IMR-90 (cell line): ENCODE measurements at regions not wholly inside any gene's neighbourhood (a gene's known extent, or its start where the extent isn't known, plus 50 kb on each side); places are given as distances from the start of the nearest gene placed in this dataset.

Experiments used
- ATAC-seq: fragments of 200-7000 bp; cut with Tn5 transposase; 2 replicates; pipeline ENCODE4 v1.9.1; 2020; ENCODE audit warnings: low read depth, mild to moderate bottlenecking, moderate library complexity
- BruUV-seq: library from RNA; stranded (reverse); fragments of 400-500 nt; replicated peaks from 2 replicates; lab custom pipeline; 2021; lab: Mats Ljungman, UMichigan
- CTCF ChIA-PET: fragments of 300-600 bp; formaldehyde crosslinking; extraction: SDS; loops from one replicate; lab custom pipeline; 2021; ENCODE audit warnings: antibody characterized with exemption; lab: Yijun Ruan, JAX
- POLR2A ChIA-PET: fragments of 300-600 bp; sonication (Branson Sonifier 250); formaldehyde crosslinking; loops from one replicate; lab custom pipeline; 2022; ENCODE audit warnings: antibody characterized with exemption; ENCODE audit not compliant: unreplicated experiment; lab: Charles Lee
- DNase-seq: peaks from one replicate; pipeline ENCODE4 v3.0.0; 2013
- H2AFZ ChIP-seq: replicated peaks from 2 replicates; pipeline ENCODE3; 2013; ENCODE audit warnings: low read length, mild to moderate bottlenecking; ENCODE audit not compliant: poor library complexity
- H2AK5ac ChIP-seq: 2 replicates; pipeline ENCODE4 v1.6.1; 2013; ENCODE audit warnings: low read depth, low read length, inconsistent platforms
- H2AK9ac ChIP-seq: replicated peaks from 2 replicates; pipeline ENCODE3; 2013; ENCODE audit warnings: mild to moderate bottlenecking, low read depth, low read length, moderate library complexity; ENCODE audit not compliant: poor library complexity
- H2BK120ac ChIP-seq: 2 replicates; pipeline ENCODE4 v1.6.1; 2013; ENCODE audit warnings: low read depth, low read length, inconsistent platforms
- H2BK15ac ChIP-seq: 3 replicates; pipeline ENCODE4 v1.6.1; 2013; ENCODE audit warnings: low read depth, low read length, inconsistent platforms
- H2BK20ac ChIP-seq: 2 replicates; pipeline ENCODE4 v1.6.1; 2013; ENCODE audit warnings: low read depth, mild to moderate bottlenecking, inconsistent platforms, low read length, moderate library complexity
- H2BK5ac ChIP-seq: 2 replicates; pipeline ENCODE4 v1.6.1; 2013; ENCODE audit warnings: mild to moderate bottlenecking, low read depth, low read length, inconsistent platforms; ENCODE audit not compliant: poor library complexity, severe bottlenecking
- H3K14ac ChIP-seq: replicated peaks from 2 replicates; pipeline ENCODE4 v1.6.1; 2013; ENCODE audit warnings: low read depth, low read length, inconsistent platforms
- H3K18ac ChIP-seq: 2 replicates; pipeline ENCODE4 v1.6.1; 2013; ENCODE audit warnings: low read depth, low read length, control low read depth
- H3K23ac ChIP-seq: 2 replicates; pipeline ENCODE4 v1.6.1; 2013; ENCODE audit warnings: low read depth, low read length, inconsistent platforms
- H3K27ac ChIP-seq: 2 replicates; pipeline ENCODE4 v1.5.1; 2013; ENCODE audit warnings: mild to moderate bottlenecking, control low read depth, low read length; ENCODE audit not compliant: insufficient read depth
- H3K27me3 ChIP-seq: 2 replicates; pipeline ENCODE4 v1.6.1; 2013; ENCODE audit warnings: low read length; ENCODE audit not compliant: control insufficient read depth, insufficient read depth
- H3K36me3 ChIP-seq: 2 replicates; pipeline ENCODE4 v1.6.1; 2013; ENCODE audit warnings: low read length, mixed read lengths; ENCODE audit not compliant: control insufficient read depth, insufficient read depth
- H3K4ac ChIP-seq: 2 replicates; pipeline ENCODE4 v1.6.1; 2013; ENCODE audit warnings: low read depth, low read length, inconsistent platforms
- H3K4me1 ChIP-seq: 2 replicates; pipeline ENCODE4 v1.6.1; 2013; ENCODE audit warnings: low read length, mixed read lengths; ENCODE audit not compliant: control insufficient read depth, insufficient read depth
- H3K4me2 ChIP-seq: 2 replicates; pipeline ENCODE4 v1.6.1; 2013; ENCODE audit warnings: low read depth, mild to moderate bottlenecking, control low read depth, low read length, moderate library complexity
- H3K4me3 ChIP-seq: 2 replicates; pipeline ENCODE4 v1.5.1; 2013; ENCODE audit warnings: low read depth, mild to moderate bottlenecking, control low read depth, low read length, moderate library complexity; ENCODE audit not compliant: insufficient read depth
- H3K56ac ChIP-seq: 2 replicates; pipeline ENCODE4 v1.6.1; 2013; ENCODE audit warnings: low read length, inconsistent platforms; ENCODE audit not compliant: insufficient read depth; ENCODE audit errors: extremely low read depth
- H3K79me1 ChIP-seq, 2 experiments: 2 replicates each; pipeline ENCODE4 v1.6.1; 2013; ENCODE audit warnings: low read length in 2 of 2, inconsistent platforms in 1 of 2, low read depth in 1 of 2
- H3K9ac ChIP-seq: 2 replicates; pipeline ENCODE4 v1.6.1; 2013; ENCODE audit warnings: low read depth, low read length, control low read depth
- H3K9me1 ChIP-seq: 2 replicates; pipeline ENCODE4 v1.6.1; 2013; ENCODE audit warnings: low read length, inconsistent platforms; ENCODE audit not compliant: insufficient read depth
- H3K9me3 ChIP-seq: 2 replicates; pipeline ENCODE4 v1.6.1; 2013; ENCODE audit warnings: low read length; ENCODE audit not compliant: control insufficient read depth, insufficient read depth
- H4K20me1 ChIP-seq: 2 replicates; pipeline ENCODE4 v1.6.1; 2013; ENCODE audit warnings: low read length, inconsistent platforms; ENCODE audit not compliant: insufficient read depth
- H4K5ac ChIP-seq: 2 replicates; pipeline ENCODE4 v1.6.1; 2013; ENCODE audit warnings: mild to moderate bottlenecking, low read depth, low read length, control low read depth
- H4K8ac ChIP-seq, 2 experiments: 2 replicates each; pipeline ENCODE4 v1.6.1; 2013; ENCODE audit warnings: low read depth in 2 of 2, low read length in 2 of 2, control low read depth in 1 of 2, inconsistent platforms in 1 of 2
- H4K91ac ChIP-seq: 2 replicates; pipeline ENCODE4 v1.6.1; 2013; ENCODE audit warnings: low read depth, low read length, inconsistent platforms; ENCODE audit not compliant: insufficient read depth
- ELK1 ChIP-seq: fragments of 150-350 bp; IDR thresholded peaks from 2 replicates; pipeline ENCODE4 v1.6.1; 2016; ENCODE audit warnings: low read depth, mild to moderate bottlenecking, low read length, moderate library complexity, borderline replicate concordance
- MAFK ChIP-seq: IDR thresholded peaks from 2 replicates; pipeline ENCODE4 v1.6.1; 2012; ENCODE audit warnings: low read depth, low read length, improper control_type of control experiment
- dilution Hi-C: fragments of 300-500 bp; cut with HindIII; formaldehyde crosslinking; loops from one replicate; pipeline ENCODE4 v1.14.3; 2018; ENCODE audit warnings: low sequenced_read_pairs; ENCODE audit not compliant: unreplicated experiment
- in situ Hi-C: fragments of 300-500 bp; cut with MboI; formaldehyde crosslinking; loops from 3 replicates; pipeline ENCODE4 v1.14.3; 2019; ENCODE audit warnings: low sequenced_read_pairs, inconsistent platforms, mixed read lengths
- intact Hi-C: fragments of 100-400 bp; cut with micrococcal nuclease; formaldehyde crosslinking; loops from 2 replicates; pipeline ENCODE4 v1.10.0; 2022

GRCh38 chr3:81967393-81967792 is 205.9 kb upstream of the GBE1 start:
- no peak overlapping the region for H3K23ac ChIP-seq
- no peak overlapping the region for H2AK9ac ChIP-seq
- no peak overlapping the region for H2AK5ac ChIP-seq
- intact Hi-C loops, result no loop called here
- H3K56ac ChIP-seq, result no peak overlapping the region
- DNase-seq (no peak), ATAC-seq (no peak)
- no peak overlapping the region for H3K4me2 ChIP-seq
- H3K4ac ChIP-seq, result no peak overlapping the region
- H3K27ac ChIP-seq, result no peak overlapping the region
- no peaks in the 10 kb centered on the region for H3K27me3 ChIP-seq
- no TSS peak for BruUV-seq
- no peak overlapping the region for H4K8ac ChIP-seq
- no peak overlapping the region for H3K9ac ChIP-seq
- no peaks in the 10 kb centered on the region for H3K9me3 ChIP-seq
- no peak overlapping the region for H3K18ac ChIP-seq
- no peak overlapping the region for H3K4me3 ChIP-seq
- H4K20me1 ChIP-seq, result no peaks in the 10 kb centered on the region
- H3K14ac ChIP-seq, result no peak overlapping the region
- no peak overlapping the region for H2BK15ac ChIP-seq
- TF ChIP-seq ELK1 (no peak), MAFK (peak; percentile 85)
- no peak overlapping the region for H2AFZ ChIP-seq
- no peak overlapping the region for H4K5ac ChIP-seq
- no peak overlapping the region for H2BK120ac ChIP-seq
- in situ Hi-C loops, result no loop called here
- H2BK20ac ChIP-seq, result no peak overlapping the region
- ChIA-PET POLR2A (no interaction called here), CTCF (no interaction called here)
- H3K36me3 ChIP-seq, result no peaks in the 10 kb centered on the region
- no peaks in the 10 kb centered on the region for H3K4me1 ChIP-seq
- dilution Hi-C loops, result no loop called here
- H3K9me1 ChIP-seq, result no peaks in the 10 kb centered on the region
- no peak overlapping the region for H4K91ac ChIP-seq
- H3K79me1 ChIP-seq, result no peaks in the 10 kb centered on the region
- H2BK5ac ChIP-seq, result no peak overlapping the region
